ENCODE measurements at regions not wholly inside any gene's neighbourhood (a gene's known extent, or its start where the extent isn't known, plus 50 kb on each side); places are given as distances from the start of the nearest gene placed in this dataset.

DNA sequence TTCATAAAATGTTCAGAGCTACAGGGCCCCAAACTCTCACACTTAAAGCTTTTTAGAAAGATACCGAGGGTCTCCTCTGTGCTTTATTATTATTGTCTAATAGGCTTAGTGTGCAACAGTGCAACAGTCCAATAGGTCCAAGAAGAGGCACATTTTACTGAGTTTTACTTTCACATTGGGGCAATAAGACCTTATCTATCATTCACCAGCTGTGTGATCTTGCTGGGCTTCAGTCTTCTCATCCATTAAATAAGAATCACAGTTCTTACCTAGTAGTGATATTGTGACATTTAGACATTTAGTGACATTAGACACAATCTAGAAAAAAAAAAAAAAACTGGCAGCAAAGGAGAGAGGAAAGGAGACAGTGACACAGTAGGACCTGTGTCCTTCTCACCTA is 175.8 kb upstream of the NFIA start:
- no peak for DNase-seq (ENCODE audit: low read depth, low spot score)
- CTCF ChIA-PET = no interaction called here
- POLR2A ChIA-PET = no interaction called here
- TF ChIP-seq, protein P1, sequence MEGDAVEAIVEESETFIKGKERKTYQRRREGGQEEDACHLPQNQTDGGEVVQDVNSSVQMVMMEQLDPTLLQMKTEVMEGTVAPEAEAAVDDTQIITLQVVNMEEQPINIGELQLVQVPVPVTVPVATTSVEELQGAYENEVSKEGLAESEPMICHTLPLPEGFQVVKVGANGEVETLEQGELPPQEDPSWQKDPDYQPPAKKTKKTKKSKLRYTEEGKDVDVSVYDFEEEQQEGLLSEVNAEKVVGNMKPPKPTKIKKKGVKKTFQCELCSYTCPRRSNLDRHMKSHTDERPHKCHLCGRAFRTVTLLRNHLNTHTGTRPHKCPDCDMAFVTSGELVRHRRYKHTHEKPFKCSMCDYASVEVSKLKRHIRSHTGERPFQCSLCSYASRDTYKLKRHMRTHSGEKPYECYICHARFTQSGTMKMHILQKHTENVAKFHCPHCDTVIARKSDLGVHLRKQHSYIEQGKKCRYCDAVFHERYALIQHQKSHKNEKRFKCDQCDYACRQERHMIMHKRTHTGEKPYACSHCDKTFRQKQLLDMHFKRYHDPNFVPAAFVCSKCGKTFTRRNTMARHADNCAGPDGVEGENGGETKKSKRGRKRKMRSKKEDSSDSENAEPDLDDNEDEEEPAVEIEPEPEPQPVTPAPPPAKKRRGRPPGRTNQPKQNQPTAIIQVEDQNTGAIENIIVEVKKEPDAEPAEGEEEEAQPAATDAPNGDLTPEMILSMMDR (IDR thresholded peaks at IDR 0.05; ENCODE audit: insufficient read depth, low read length, missing control alignments) = no peak
- no peak overlapping the region for H3K4me3 ChIP-seq (ENCODE audit: low read depth, low read length)

DNA sequence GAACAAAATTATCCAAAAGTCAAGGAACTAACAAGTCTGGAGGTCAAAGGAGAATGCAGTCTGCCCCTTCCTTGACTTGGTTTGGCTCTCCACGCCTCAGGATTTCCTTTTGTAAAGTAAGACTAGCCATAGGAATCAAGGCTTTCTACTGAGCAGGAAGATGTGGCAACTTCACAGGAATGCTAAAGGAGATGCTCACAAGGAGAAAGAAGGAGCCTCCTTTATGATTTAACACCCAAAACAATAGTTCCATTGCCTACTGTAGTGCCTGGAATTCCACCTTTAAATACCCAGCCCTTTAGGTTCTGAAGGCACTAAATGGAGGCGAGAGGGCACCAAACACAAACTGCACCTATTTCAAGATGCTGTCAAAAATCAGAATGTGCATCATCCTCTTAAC is 176.3 kb upstream of the NFIA start:
- no peak overlapping the region for H3K4me3 ChIP-seq (ENCODE audit: low read depth, low read length)
- POLR2A ChIA-PET = no interaction called here
- no peak for DNase-seq (ENCODE audit: low read depth, low spot score)
- CTCF ChIA-PET = interaction anchor here (0.6 kb wide), 1 partner anchor 57 kb away, joined by 3 read pairs; no protein-coding TSS in a partner anchor
- TF ChIP-seq, protein P1 (IDR thresholded peaks at IDR 0.05; ENCODE audit: insufficient read depth, low read length, missing control alignments) = no peak

DNA sequence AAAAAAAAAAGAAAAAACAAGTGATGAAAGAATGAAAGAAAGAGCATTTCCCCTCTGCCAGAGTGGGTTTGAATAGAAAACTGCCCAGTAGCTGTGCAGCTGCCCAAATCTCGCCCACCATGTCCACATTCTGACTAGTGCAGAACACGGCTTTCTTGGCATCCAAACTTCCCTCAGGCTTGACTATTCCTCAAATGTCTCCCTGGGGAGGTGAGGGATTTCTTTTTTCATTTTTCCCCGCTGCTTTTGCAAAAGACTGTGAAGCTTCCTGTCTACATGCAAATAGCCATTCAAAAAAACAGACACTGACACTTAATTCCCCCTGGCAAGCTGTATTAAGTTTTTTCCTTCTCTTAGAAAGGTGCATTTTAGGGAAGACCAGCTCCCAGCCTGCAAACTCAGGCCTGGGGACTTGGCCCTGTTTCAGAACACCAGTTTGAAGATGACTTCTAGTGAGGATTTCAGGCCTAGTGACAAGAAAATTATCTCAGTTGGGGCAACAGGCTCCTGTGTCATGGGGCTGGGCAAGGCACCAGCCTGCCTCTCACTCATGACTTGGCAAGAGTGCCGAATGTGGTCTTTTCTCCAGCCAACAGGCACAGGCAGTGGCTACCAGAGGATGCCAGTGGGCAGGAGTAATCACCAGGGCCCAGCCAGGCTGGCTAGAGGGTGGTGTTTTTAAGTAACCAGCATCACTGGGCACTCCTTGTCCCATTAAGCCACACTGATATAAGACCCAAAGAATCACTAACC is 178.1 kb upstream of the NFIA start:
- TF ChIP-seq, protein P1 (IDR thresholded peaks at IDR 0.05; ENCODE audit: insufficient read depth, low read length, missing control alignments) = no peak
- H3K4me3 ChIP-seq (ENCODE audit: low read depth, low read length) = no peak overlapping the region
- ChIA-PET POLR2A (no interaction called here), CTCF (no interaction called here)
- no peak for DNase-seq (ENCODE audit: low read depth, low spot score)

DNA sequence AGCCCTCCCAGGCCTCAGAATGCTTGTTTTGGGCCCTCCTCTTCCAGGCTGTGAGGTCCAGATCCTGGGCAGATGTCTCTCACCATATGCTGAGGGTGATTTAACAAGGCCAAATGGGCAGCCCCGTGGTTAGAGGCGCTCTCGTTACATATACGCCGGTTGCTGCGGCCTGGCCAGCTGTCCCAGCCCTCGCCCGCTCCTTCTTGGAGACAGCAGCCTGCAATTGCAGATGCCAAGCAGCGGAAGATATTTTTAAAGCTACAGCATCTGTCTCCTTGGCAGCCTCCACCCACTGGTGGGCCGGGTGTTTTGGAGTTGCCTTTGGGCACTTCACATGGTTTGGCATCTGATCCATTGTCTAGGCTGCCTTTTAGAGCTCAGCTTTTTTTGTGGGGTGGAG is 178.8 kb upstream of the NFIA start:
- H3K4me3 ChIP-seq (ENCODE audit: low read depth, low read length) = no peak overlapping the region
- TF ChIP-seq, protein P1 (IDR thresholded peaks at IDR 0.05; ENCODE audit: insufficient read depth, low read length, missing control alignments) = no peak
- POLR2A ChIA-PET = no interaction called here
- DNase-seq (ENCODE audit: low read depth, low spot score) = no peak
- CTCF ChIA-PET = no interaction called here

DNA sequence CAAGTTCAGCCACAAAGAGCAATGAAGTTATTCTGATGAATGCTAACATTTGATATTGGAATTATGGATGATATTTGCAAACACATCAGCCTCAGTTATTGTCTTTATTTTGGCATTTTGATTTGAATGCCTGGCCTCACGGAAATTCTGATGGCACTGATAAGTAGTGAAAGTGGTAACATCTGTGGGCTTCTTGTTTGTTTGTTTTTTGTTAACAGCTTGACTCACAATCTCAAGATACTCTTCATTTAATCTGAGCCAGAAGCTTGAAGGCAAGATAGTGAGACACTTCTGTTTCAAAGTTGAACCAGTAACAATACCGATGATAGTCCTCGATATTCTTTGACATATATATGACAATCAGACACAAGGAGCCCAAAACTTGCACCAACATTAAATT is 182.9 kb upstream of the NFIA start:
- no peak for DNase-seq (ENCODE audit: low read depth, low spot score)
- no peak overlapping the region for H3K4me3 ChIP-seq (ENCODE audit: low read depth, low read length)
- ChIA-PET POLR2A (no interaction called here), CTCF (no interaction called here)
- TF ChIP-seq, protein P1 (IDR thresholded peaks at IDR 0.05; ENCODE audit: insufficient read depth, low read length, missing control alignments) = no peak

DNA sequence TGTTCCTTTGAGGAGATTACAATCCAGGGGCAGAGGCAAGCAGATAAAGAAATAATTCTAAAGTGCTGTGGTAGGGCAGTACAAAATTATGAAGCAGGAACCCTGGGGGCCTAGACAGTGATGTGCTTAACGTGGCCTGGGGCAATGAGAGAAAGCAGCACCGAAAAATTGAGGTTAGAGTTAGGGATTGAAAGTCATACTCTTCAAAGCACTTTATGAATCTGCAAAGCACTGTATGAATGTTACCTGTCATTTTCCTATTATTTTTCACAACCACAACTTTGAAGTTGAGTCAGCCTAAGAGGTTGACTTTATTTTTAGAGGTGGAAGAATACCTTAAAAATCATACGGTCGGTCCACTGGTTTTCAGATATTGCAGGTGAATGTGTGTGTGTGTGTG is 183.4 kb upstream of the NFIA start:
- no peak for DNase-seq (ENCODE audit: low read depth, low spot score)
- no peak overlapping the region for H3K4me3 ChIP-seq (ENCODE audit: low read depth, low read length)
- ChIA-PET POLR2A (no interaction called here), CTCF (no interaction called here)
- TF ChIP-seq, protein P1 (IDR thresholded peaks at IDR 0.05; ENCODE audit: insufficient read depth, low read length, missing control alignments) = no peak
